HCT116 (cell line): ENCODE measurements at regions not wholly inside any gene's neighbourhood (a gene's known extent, or its start where the extent isn't known, plus 50 kb on each side); places are given as distances from the start of the nearest gene placed in this dataset.

Experiments
- ATAC-seq: fragments of 200-7000 bp; cut with Tn5 transposase; 2 replicates; pipeline ENCODE4 v1.9.1; 2020; ENCODE audit warnings: mild to moderate bottlenecking, moderate library complexity
- BruUV-seq: library from RNA; stranded (reverse); fragments of 400-500 nt; replicated peaks from 2 replicates; lab custom pipeline; 2021; lab: Mats Ljungman, UMichigan
- CTCF ChIA-PET: fragments of 300-600 bp; sonication (Branson Sonifier 250); formaldehyde crosslinking; loops from one replicate; lab custom pipeline; 2021; ENCODE audit warnings: antibody characterized with exemption; lab: Charles Lee
- POLR2A ChIA-PET: fragments of 300-600, 350-600 bp; sonication (Branson Sonifier 250); formaldehyde crosslinking; loops from one replicate; lab custom pipeline; 2021; ENCODE audit warnings: antibody characterized with exemption; lab: Charles Lee
- RAD21 ChIA-PET, 2 experiments: fragments of 300-600 bp; sonication (Branson Sonifier 250); formaldehyde crosslinking; loops; one replicate each; lab custom pipeline; 2023; ENCODE audit warnings: low total read pairs in 2 of 2; ENCODE audit not compliant: uncharacterized antibody in 2 of 2, unreplicated experiment in 2 of 2, low non-redundant PET in 1 of 2; lab: Charles Lee
- DNase-seq: peaks from one replicate; pipeline ENCODE4 v3.0.0-alpha.2; 2010; ENCODE audit warnings: low read depth, low spot score
- H2AFZ ChIP-seq: fragments of 200-600 bp; shearing (Covaris generic), sonication (generic); 2 replicates; pipeline ENCODE4 v1.6.1; 2017; ENCODE audit warnings: low read depth, mixed run types, mixed read lengths, antibody characterized with exemption, low read length; ENCODE audit not compliant: poor library complexity, severe bottlenecking
- H3K27ac ChIP-seq: 2 replicates; pipeline ENCODE4 v1.5.1; 2012; ENCODE audit warnings: low read depth, low read length
- H3K27me3 ChIP-seq: fragments of 200-600 bp; sonication (generic); 2 replicates; pipeline ENCODE4 v1.6.1; 2016; ENCODE audit warnings: mixed run types, low read length, mixed read lengths; ENCODE audit not compliant: insufficient read depth
- H3K36me3 ChIP-seq, 2 experiments: fragments of 200-500 bp in 1 of 2; fragments of 200-600 bp in 1 of 2; sonication (Bioruptor generic) in 1 of 2; sonication (generic) in 1 of 2; 2 replicates each; pipeline versions ENCODE4 v1.5.1 to v1.6.1; 2014 to 2016; ENCODE audit warnings: low read length in 2 of 2, inconsistent platforms in 1 of 2, mixed read lengths in 1 of 2, mixed run types in 1 of 2; ENCODE audit not compliant: insufficient read depth in 2 of 2, control insufficient read depth in 1 of 2
- H3K4me1 ChIP-seq, 2 experiments: fragments of 200-600 bp in 1 of 2; sonication (generic) in 1 of 2; 2 replicates each; pipeline versions ENCODE4 v1.5.1 to v1.6.1; 2012 to 2017; ENCODE audit warnings: low read length in 2 of 2, inconsistent platforms in 1 of 2, mild to moderate bottlenecking in 1 of 2, mixed read lengths in 1 of 2, mixed run types in 1 of 2, moderate library complexity in 1 of 2; ENCODE audit not compliant: insufficient read depth in 2 of 2, control insufficient read depth in 1 of 2
- H3K4me2 ChIP-seq: fragments of 200-600 bp; sonication (generic); 2 replicates; pipeline ENCODE4 v1.6.1; 2017; ENCODE audit warnings: mixed run types, low read length, mixed read lengths
- H3K4me3 ChIP-seq, 2 experiments: fragments of 200-600 bp in 1 of 2; sonication (generic) in 1 of 2; replicated peaks in 1 of 2; 2 replicates each; pipeline ENCODE4 v1.5.1; 2011 to 2016; ENCODE audit warnings: low read length in 2 of 2, control low read depth in 1 of 2, low read depth in 1 of 2, mild to moderate bottlenecking in 1 of 2, mixed read lengths in 1 of 2, mixed run types in 1 of 2
- H3K79me2 ChIP-seq: fragments of 200-600 bp; sonication (generic); 2 replicates; pipeline ENCODE4 v1.6.1; 2017; ENCODE audit warnings: mild to moderate bottlenecking, mixed run types, low read length, moderate library complexity, mixed read lengths; ENCODE audit not compliant: insufficient read depth
- H3K9ac ChIP-seq: fragments of 200-600 bp; sonication (generic); 2 replicates; pipeline ENCODE4 v1.6.1; 2016; ENCODE audit warnings: low read length, mixed read lengths
- H3K9me2 ChIP-seq: fragments of 200-600 bp; sonication (generic), shearing (Covaris generic); 2 replicates; pipeline ENCODE4 v1.6.1; 2017; ENCODE audit warnings: mixed run types, mild to moderate bottlenecking, moderate library complexity; ENCODE audit not compliant: insufficient read depth
- H3K9me3 ChIP-seq, 2 experiments: fragments of 200-500 bp in 1 of 2; fragments of 200-600 bp in 1 of 2; sonication (Bioruptor generic) in 1 of 2; sonication (generic) in 1 of 2; 2 replicates each; pipeline ENCODE4 v1.6.1; 2014 to 2017; ENCODE audit warnings: low read length in 2 of 2, mixed read lengths in 2 of 2, inconsistent platforms in 1 of 2, low read depth in 1 of 2, mild to moderate bottlenecking in 1 of 2, mixed run types in 1 of 2, moderate library complexity in 1 of 2; ENCODE audit not compliant: control insufficient read depth in 1 of 2, insufficient read depth in 1 of 2
- H4K20me1 ChIP-seq: fragments of 200-600 bp; sonication (generic), shearing (Covaris generic); 2 replicates; pipeline ENCODE4 v1.6.1; 2017; ENCODE audit warnings: mixed run types, mild to moderate bottlenecking, moderate library complexity; ENCODE audit not compliant: insufficient read depth
- CEBPB ChIP-seq: IDR thresholded peaks from 2 replicates; pipeline ENCODE4 v1.6.1; 2012; ENCODE audit warnings: low read depth
- EZH2 ChIP-seq: fragments of 200-600 bp; sonication (generic); IDR thresholded peaks from 2 replicates; pipeline ENCODE4 v1.6.1; 2017; ENCODE audit warnings: antibody characterized with exemption, mixed run types
- JUND ChIP-seq: IDR thresholded peaks from 2 replicates; pipeline ENCODE4 v1.6.1; 2012
- SRF ChIP-seq: IDR thresholded peaks from 2 replicates; pipeline ENCODE4 v1.6.1; 2012; ENCODE audit warnings: low read depth
- TCF7L2 ChIP-seq: IDR thresholded peaks from 2 replicates; pipeline ENCODE4 v1.7.0; 2011; ENCODE audit warnings: borderline replicate concordance, inconsistent platforms; ENCODE audit not compliant: insufficient read depth, insufficient read length; ENCODE audit errors: extremely low read depth
- ZFX ChIP-seq: fragments of 450-650 bp; IDR thresholded peaks from 2 replicates; pipeline ENCODE4 v1.6.1; 2017
- ZNF274 ChIP-seq: fragments of 200-500 bp; sonication (Bioruptor generic); IDR thresholded peaks from 2 replicates; pipeline ENCODE4 v1.6.1; 2014; ENCODE audit warnings: mild to moderate bottlenecking, low read depth, low read length, inconsistent platforms
- intact Hi-C: fragments of 100-400 bp; cut with micrococcal nuclease; formaldehyde crosslinking; loops from 2 replicates; pipeline ENCODE4 v1.10.0; 2022

- CTCF ChIA-PET = no interaction called here
- no peak overlapping the region for H3K9ac ChIP-seq
Observed at GRCh38 chr22:10780281-10780680, 4747.7 kb upstream of the OR11H1 start.

GRCh38 chr22:10781571-10782403, 4746.2 kb upstream of the OR11H1 start:
- no peaks in the 10 kb centered on the region for H3K4me1 ChIP-seq
- no peaks in the 10 kb centered on the region for H3K9me2 ChIP-seq
- H3K27ac ChIP-seq = no peak overlapping the region
- DNase-seq (no peak), ATAC-seq (no peak)
- no peaks in the 10 kb centered on the region for H4K20me1 ChIP-seq
- ChIA-PET CTCF (no interaction called here), RAD21 (no interaction called here), POLR2A (no interaction called here)
- H3K9me3 ChIP-seq = peaks cover 29 to 63% of the 10 kb centered on the region in 2 experiments
- H3K4me3 ChIP-seq = no peak overlapping the region
- no peaks in the 10 kb centered on the region for H3K27me3 ChIP-seq
- intact Hi-C loops = no loop called here
- H3K4me2 ChIP-seq = no peak overlapping the region
- H3K36me3 ChIP-seq = no peaks in the 10 kb centered on the region
- no peak overlapping the region for H2AFZ ChIP-seq
- BruUV-seq = no TSS peak
- no peak for TF ChIP-seq EZH2
- TF ChIP-seq CEBPB = no peak
- no peaks in the 10 kb centered on the region for H3K79me2 ChIP-seq
- H3K9ac ChIP-seq = no peak overlapping the region

More at GRCh38 chr22:10780281-10780680, 4747.7 kb upstream of the OR11H1 start:
- Histone ChIP-seq H3K9me3 (peaks cover 40 to 76% of the 10 kb centered on the region in 2 experiments), H3K27ac (no peak overlapping the region), H2AFZ (no peak overlapping the region), H3K9me2 (no peaks in the 10 kb centered on the region), H3K4me3 (no peak overlapping the region), H3K36me3 (no peaks in the 10 kb centered on the region), H4K20me1 (no peaks in the 10 kb centered on the region), H3K4me2 (no peak overlapping the region), H3K27me3 (no peaks in the 10 kb centered on the region), H3K79me2 (no peaks in the 10 kb centered on the region), H3K4me1 (no peaks in the 10 kb centered on the region)
- DNase-seq (no peak), ATAC-seq (no peak)
- no peak for TF ChIP-seq TCF7L2
- TF ChIP-seq SRF = no peak
- TF ChIP-seq JUND = no peak
- no peak for TF ChIP-seq ZFX
- no peak for TF ChIP-seq ZNF274
- BruUV-seq = no TSS peak
- intact Hi-C loops = no loop called here
- POLR2A ChIA-PET = no interaction called here
- RAD21 ChIA-PET = no interaction called here
